A673 (cell line): ENCODE measurements at regions not wholly inside any gene's neighbourhood (a gene's known extent, or its start where the extent isn't known, plus 50 kb on each side); places are given as distances from the start of the nearest gene placed in this dataset.

Source experiments
- CTCF ChIP-seq: fragments of 300-800, 200-600 bp; sonication (generic); conservative IDR thresholded peaks from 2 replicates; pipeline ENCODE4 v1.5.1; 2017; ENCODE audit warnings: low read depth, mild to moderate bottlenecking, antibody characterized with exemption, low read length, moderate library complexity, mixed read lengths
- EZH2 ChIP-seq: fragments of 200-600 bp; sonication (generic); IDR thresholded peaks from 2 replicates; pipeline ENCODE4 v1.6.1; 2017; ENCODE audit warnings: borderline replicate concordance, low read depth, mild to moderate bottlenecking, mixed read lengths, antibody characterized with exemption, low read length; ENCODE audit not compliant: poor library complexity, severe bottlenecking

- TF ChIP-seq CTCF (0 out of 2 replicates have a peak, but pooled peaks have one; percentile 10), EZH2 (no peak)
These were observed 151.9 kb upstream of the ANK2 start for GRCh38 chr4:112897543-112897942.
